NCI-H2107 (cell line): ENCODE measurements at regions not wholly inside any gene's neighbourhood (a gene's known extent, or its start where the extent isn't known, plus 50 kb on each side); places are given as distances from the start of the nearest gene placed in this dataset.

Experiments used
- DNase-seq: peaks from one replicate; lab custom pipeline; 2025; lab: John Stamatoyannopoulos, UW

- DNase-seq, result no peak
These were observed 63.5 kb upstream of the TTC14 start for GRCh38 chr3:180538493-180538892.

DNA sequence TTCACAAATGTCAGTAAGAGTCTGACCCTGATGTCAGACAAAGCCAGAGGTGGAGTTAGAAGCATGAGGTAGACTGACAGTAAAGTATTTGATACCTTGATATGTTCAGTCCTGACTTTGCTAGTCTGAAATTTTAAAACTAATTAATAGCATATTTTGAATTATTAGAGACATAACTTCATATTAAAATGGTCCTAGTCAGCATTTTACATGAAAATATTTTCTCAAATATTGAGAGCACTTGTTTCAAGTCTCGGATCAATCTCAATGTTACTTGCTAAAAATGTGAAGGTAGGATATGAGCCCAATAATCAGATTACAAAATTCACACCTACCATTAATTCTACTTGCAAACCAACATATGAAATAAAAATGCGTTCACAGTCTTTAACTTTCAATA lies 58.1 kb upstream of the TTC14 start:
- no peak for DNase-seq

- DNase-seq, result no peak
These were observed 55.1 kb upstream of the TTC14 start for GRCh38 chr3:180546863-180547262.

- no peak for DNase-seq
These were observed 53.9 kb upstream of the TTC14 start for GRCh38 chr3:180548050-180548449.
